H1 (cell line): ENCODE measurements at regions not wholly inside any gene's neighbourhood (a gene's known extent, or its start where the extent isn't known, plus 50 kb on each side); places are given as distances from the start of the nearest gene placed in this dataset.

Experiments
- CHD2 ChIP-seq: IDR thresholded peaks from 2 replicates; pipeline ENCODE4 v1.6.1; 2012; ENCODE audit warnings: low read length, improper control_type of control experiment
- EP300 ChIP-seq, 2 experiments: IDR thresholded peaks; 1 replicate in 1 of 2; 2 replicates in 1 of 2; pipeline ENCODE4 v1.6.1; 2011 to 2012; ENCODE audit warnings: low read depth in 2 of 2, low read length in 2 of 2, mild to moderate bottlenecking in 2 of 2, borderline replicate concordance in 1 of 2, inconsistent platforms in 1 of 2, moderate library complexity in 1 of 2
- GABPA ChIP-seq: IDR thresholded peaks from 2 replicates; pipeline ENCODE4 v1.6.1; 2011; ENCODE audit warnings: mild to moderate bottlenecking, low read length, moderate library complexity, borderline replicate concordance; ENCODE audit not compliant: insufficient read depth
- NRF1 ChIP-seq: IDR thresholded peaks from 2 replicates; pipeline ENCODE4 v1.6.1; 2011; ENCODE audit warnings: mild to moderate bottlenecking, low read depth, low read length, improper control_type of control experiment
- POLR2A ChIP-seq, 2 experiments: IDR thresholded peaks; 1 replicate in 1 of 2; 2 replicates in 1 of 2; pipeline ENCODE4 v1.6.1; 2011; ENCODE audit warnings: low read depth in 2 of 2, low read length in 2 of 2, mild to moderate bottlenecking in 2 of 2; ENCODE audit errors: control extremely low read depth in 1 of 2
- POLR2AphosphoS5 ChIP-seq: IDR thresholded peaks from 2 replicates; pipeline ENCODE4 v1.6.1; 2011; ENCODE audit warnings: low read depth, low read length
- RXRA ChIP-seq: IDR thresholded peaks from 2 replicates; pipeline ENCODE4 v1.6.1; 2011; ENCODE audit warnings: low read depth, mild to moderate bottlenecking, low read length, moderate library complexity; ENCODE audit not compliant: insufficient read depth
- SIN3A ChIP-seq, 2 experiments: IDR thresholded peaks in 1 of 2; conservative IDR thresholded peaks in 1 of 2; 2 replicates each; pipeline ENCODE4 v1.6.1; 2011 to 2012; ENCODE audit warnings: low read length in 2 of 2, improper control_type of control experiment in 1 of 2, low read depth in 1 of 2, mild to moderate bottlenecking in 1 of 2
- SP1 ChIP-seq: IDR thresholded peaks from 2 replicates; pipeline ENCODE4 v1.6.1; 2011; ENCODE audit warnings: low read depth, low read length
- TAF1 ChIP-seq: IDR thresholded peaks from 2 replicates; pipeline ENCODE4 v1.6.1; 2011; ENCODE audit warnings: mild to moderate bottlenecking, low read depth, low read length
- YY1 ChIP-seq: IDR thresholded peaks from 2 replicates; pipeline ENCODE4 v1.6.1; 2011; ENCODE audit warnings: low read depth, mild to moderate bottlenecking, low read length
- TF ChIP-seq, protein P1 (sequence below): IDR thresholded peaks from 2 replicates; pipeline ENCODE4 v1.6.1; 2012; ENCODE audit warnings: inconsistent platforms
- TF ChIP-seq, protein P2 (sequence below), 3 experiments: IDR thresholded peaks; 1 replicate in 2 of 3; 2 replicates in 1 of 3; pipeline versions ENCODE4 v1.5.1 to v1.6.1; 2011; ENCODE audit warnings: low read length in 3 of 3, mild to moderate bottlenecking in 3 of 3, inconsistent platforms in 2 of 3, low read depth in 1 of 3, moderate library complexity in 1 of 3; ENCODE audit not compliant: insufficient read depth in 1 of 3; ENCODE audit errors: control extremely low read depth in 1 of 3
- TF ChIP-seq, protein P3 (sequence below): IDR thresholded peaks from 2 replicates; pipeline ENCODE4 v1.6.1; 2012; ENCODE audit warnings: low read length, inconsistent platforms

DNA sequence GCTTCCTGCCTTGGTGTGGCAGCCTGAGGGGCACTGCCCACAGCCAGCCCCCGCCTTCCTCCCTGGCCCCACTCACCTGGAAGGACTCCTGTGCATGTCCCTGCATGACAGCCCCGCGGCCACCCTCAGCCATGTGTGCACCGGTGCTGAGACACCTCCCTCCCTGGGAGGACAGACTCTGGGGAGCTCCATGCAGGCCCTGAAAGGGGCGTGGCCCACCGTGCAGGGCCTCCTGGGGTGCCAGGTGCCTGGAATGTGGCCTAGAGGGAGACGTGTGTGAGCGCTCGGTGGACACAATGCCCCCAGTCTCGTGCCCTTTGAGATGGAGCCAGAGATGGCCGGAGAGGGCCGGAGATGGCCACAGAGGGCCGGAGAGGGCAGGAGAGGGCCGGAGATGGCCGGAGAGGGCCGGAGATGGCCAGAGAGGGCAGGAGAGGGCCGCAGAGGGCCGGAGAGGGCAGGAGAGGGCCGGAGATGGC is 59.1 kb upstream of the PPP2R2D start:
- TF ChIP-seq, protein P1, sequence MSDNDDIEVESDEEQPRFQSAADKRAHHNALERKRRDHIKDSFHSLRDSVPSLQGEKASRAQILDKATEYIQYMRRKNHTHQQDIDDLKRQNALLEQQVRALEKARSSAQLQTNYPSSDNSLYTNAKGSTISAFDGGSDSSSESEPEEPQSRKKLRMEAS: no peak
- TF ChIP-seq, protein P2, sequence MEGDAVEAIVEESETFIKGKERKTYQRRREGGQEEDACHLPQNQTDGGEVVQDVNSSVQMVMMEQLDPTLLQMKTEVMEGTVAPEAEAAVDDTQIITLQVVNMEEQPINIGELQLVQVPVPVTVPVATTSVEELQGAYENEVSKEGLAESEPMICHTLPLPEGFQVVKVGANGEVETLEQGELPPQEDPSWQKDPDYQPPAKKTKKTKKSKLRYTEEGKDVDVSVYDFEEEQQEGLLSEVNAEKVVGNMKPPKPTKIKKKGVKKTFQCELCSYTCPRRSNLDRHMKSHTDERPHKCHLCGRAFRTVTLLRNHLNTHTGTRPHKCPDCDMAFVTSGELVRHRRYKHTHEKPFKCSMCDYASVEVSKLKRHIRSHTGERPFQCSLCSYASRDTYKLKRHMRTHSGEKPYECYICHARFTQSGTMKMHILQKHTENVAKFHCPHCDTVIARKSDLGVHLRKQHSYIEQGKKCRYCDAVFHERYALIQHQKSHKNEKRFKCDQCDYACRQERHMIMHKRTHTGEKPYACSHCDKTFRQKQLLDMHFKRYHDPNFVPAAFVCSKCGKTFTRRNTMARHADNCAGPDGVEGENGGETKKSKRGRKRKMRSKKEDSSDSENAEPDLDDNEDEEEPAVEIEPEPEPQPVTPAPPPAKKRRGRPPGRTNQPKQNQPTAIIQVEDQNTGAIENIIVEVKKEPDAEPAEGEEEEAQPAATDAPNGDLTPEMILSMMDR (IDR thresholded peaks at IDR 0.05; ENCODE audit: control extremely low read depth in 1 of 3, insufficient read depth in 1 of 3, low read depth in 1 of 3, low read length in 3 of 3): no peak
- TF ChIP-seq POLR2A (IDR thresholded peaks at IDR 0.05; ENCODE audit: control extremely low read depth in 1 of 2, low read depth in 2 of 2, low read length in 2 of 2): no peak
- no peak for TF ChIP-seq GABPA
- no peak for TF ChIP-seq TAF1
- TF ChIP-seq POLR2AphosphoS5: no peak
- no peak for TF ChIP-seq CHD2
- no peak for TF ChIP-seq SIN3A (conservative IDR thresholded peaks at IDR 0.05 in 1 of 2, IDR thresholded peaks at IDR 0.05 in 1 of 2; ENCODE audit: low read depth in 1 of 2, low read length in 2 of 2)
- TF ChIP-seq RXRA: no peak
- TF ChIP-seq, protein P3, sequence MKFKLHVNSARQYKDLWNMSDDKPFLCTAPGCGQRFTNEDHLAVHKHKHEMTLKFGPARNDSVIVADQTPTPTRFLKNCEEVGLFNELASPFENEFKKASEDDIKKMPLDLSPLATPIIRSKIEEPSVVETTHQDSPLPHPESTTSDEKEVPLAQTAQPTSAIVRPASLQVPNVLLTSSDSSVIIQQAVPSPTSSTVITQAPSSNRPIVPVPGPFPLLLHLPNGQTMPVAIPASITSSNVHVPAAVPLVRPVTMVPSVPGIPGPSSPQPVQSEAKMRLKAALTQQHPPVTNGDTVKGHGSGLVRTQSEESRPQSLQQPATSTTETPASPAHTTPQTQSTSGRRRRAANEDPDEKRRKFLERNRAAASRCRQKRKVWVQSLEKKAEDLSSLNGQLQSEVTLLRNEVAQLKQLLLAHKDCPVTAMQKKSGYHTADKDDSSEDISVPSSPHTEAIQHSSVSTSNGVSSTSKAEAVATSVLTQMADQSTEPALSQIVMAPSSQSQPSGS: no peak
- no peak for TF ChIP-seq YY1
- no peak for TF ChIP-seq SP1
- TF ChIP-seq EP300 (IDR thresholded peaks at IDR 0.05; ENCODE audit: borderline replicate concordance in 1 of 2, low read depth in 2 of 2, low read length in 2 of 2): no peak
- TF ChIP-seq NRF1: no peak
